Heart left ventricle (tissue), 13 donors: ENCODE measurements at regions not wholly inside any gene's neighbourhood (a gene's known extent, or its start where the extent isn't known, plus 50 kb on each side); places are given as distances from the start of the nearest gene placed in this dataset.

Experiments used
- CTCF ChIP-seq, 12 donors: fragments of 200-600 bp; sonication (generic) in 4 of 12; IDR thresholded peaks; one replicate each; pipeline versions ENCODE4 v1.5.0 to v1.8.0; 2018 to 2022; ENCODE audit warnings: antibody characterized with exemption in 12 of 12, mild to moderate bottlenecking in 5 of 12
- POLR2A ChIP-seq, 2 donors: fragments of 450-650 bp; IDR thresholded peaks; one replicate each; pipeline ENCODE4 v1.6.1; 2017; ENCODE audit warnings: antibody characterized with exemption in 2 of 2, mild to moderate bottlenecking in 2 of 2, moderate library complexity in 2 of 2
- donor health status: ischemic (EF 13 %, LVEDD 7.1; RV severe dilation, severe dysfunction).
- donor health status: DM: no; HTN: yes; CAD: no.
- donor health status: DM: no; HTN: no; CAD: no.
- donor health status: ischemic (EF 25% LVEDD 6.9; RV normal size, moderate dysfunction).
- donor health status: ischemic (EF 25% LVEDD 5.7; RV mildly dilated, moderate dysfunction).
- donor health status: ischemic (EF 35%, LVEDD 5.7; RV mildly dilated, moderate dysfunction).
- donor health status: nonischemic (EF 11% LVEDD 7.7; RV severe dilation, severe dysfunction).
- donor health status: DM: yes; HTN: yes; CAD: no.
- donor health status: PGD.
- donor health status: ischemic (EF 29% LVEDD 5.4; RV normal size, mild dysfunction).
- donor health status: nonischemic (EF 23%, LVEDD 6.1; RV moderate dilation, normal function).

- TF ChIP-seq CTCF (IDR thresholded peaks at IDR 0.05), result no peak
- TF ChIP-seq POLR2A (IDR thresholded peaks at IDR 0.05), result no peak
These were observed 196.0 kb downstream of the DIPK2A start for GRCh38 chr3:144167634-144168033.
